OCI-LY3 (cell line): ENCODE measurements at regions not wholly inside any gene's neighbourhood (a gene's known extent, or its start where the extent isn't known, plus 50 kb on each side); places are given as distances from the start of the nearest gene placed in this dataset.

Experiments
- CTCF ChIP-seq: fragments of 200-600, 300-600 bp; sonication (generic); IDR thresholded peaks from 2 replicates; pipeline ENCODE4 v1.5.1; 2014; ENCODE audit warnings: antibody characterized with exemption, low read length, low read depth
- EZH2phosphoT487 ChIP-seq: fragments of 200-600 bp; shearing (Covaris generic); IDR thresholded peaks from 2 replicates; pipeline ENCODE4 v1.6.1; 2018; ENCODE audit warnings: antibody characterized with exemption, mixed run types, low read depth

GRCh38 chr10:107930037-107930436 lies 765.5 kb upstream of the SORCS1 start:
- TF ChIP-seq CTCF (no peak), EZH2phosphoT487 (no peak)
